HPDE6-E6E7 (cell line): ENCODE measurements at regions not wholly inside any gene's neighbourhood (a gene's known extent, or its start where the extent isn't known, plus 50 kb on each side); places are given as distances from the start of the nearest gene placed in this dataset.
"Not testable (repeated sequence)": the region's sequence is repeated elsewhere in the genome, so short reads cannot be mapped to it uniquely, and the experiment has no call there.

Experiments
- DNase-seq: peaks from one replicate; pipeline ENCODE4 v3.0.0; 2011; ENCODE audit warnings: missing footprints; ENCODE audit errors: extremely low spot score

DNA sequence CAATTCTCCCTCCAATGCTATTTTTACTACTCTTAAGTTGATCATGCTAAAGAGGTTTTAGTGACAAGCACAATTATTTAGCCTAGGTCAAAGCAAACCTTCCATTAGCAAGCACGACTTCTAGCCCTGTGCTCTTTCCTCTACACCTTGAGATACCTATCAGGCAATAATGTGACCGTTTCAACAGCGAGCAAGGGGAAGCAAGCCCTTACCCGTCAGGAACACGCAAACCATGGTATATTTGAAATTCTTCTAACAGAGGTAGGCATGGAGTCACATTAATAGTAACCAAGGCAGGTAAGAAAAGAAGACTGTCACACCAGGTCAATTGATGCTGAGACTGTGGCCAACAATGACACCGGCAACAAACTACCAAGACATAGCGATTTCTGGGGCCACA, 68.9 kb upstream of the VGLL4 start:
- DNase-seq, result no peak

DNA sequence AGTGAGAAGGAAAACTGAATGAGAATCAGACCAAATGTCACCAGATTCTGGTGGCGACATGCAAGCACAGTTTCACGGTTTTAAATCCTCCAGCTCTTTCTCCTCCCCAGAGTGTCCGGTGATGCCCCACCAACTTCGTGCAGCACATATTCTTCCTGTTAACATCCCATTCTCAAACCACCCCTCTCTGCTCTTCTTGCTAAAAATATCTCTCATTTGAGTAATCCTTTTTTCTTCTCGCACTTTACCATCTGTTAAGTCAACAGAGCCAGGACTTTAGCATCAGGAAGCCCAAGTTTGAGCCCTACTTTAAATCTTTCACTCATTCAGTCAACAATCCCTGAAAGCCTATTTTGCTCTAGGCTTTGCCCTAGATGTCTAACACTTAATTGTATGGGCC, 68.2 kb upstream of the VGLL4 start:
- no peak for DNase-seq

DNA sequence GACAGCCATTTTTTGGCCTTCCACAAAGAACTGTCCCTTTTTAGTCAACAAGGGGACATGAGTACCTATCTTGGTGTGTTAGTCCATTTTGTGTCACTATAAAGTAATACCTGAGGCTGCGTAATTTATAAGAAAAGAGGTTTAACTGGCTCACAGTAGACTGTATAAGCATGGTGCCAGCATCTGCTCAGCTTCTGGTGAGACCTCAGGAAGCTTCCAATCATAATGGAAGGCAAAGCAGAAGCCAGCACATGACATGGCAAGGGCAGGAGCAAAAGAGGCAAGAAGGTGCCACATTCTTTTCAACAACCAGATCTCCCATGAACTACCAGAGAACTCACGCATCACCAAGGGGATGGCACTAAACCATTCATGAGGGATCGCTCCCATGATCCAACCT, 66.1 kb upstream of the VGLL4 start:
- no peak for DNase-seq

DNA sequence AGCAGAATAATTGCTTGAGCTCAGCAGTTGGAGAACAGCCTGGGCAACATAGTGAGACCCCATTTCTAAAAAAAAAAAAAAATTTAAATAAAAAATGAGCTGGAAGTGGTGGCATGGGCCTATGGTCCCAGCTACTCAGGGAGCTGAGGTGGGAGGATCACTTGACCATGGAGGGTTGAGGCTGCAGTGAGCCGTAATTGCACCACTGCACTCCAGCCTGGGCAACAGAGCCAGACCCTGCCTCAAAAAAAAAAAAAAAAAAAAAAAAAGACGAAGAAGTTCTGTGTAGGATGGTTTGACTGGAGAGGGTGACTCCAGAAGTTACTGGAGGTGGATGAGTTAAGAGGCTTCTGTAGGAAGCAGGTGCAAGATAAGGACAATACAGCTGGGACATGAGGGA, 63.4 kb upstream of the VGLL4 start:
- DNase-seq, result not testable (repeated sequence)

DNA sequence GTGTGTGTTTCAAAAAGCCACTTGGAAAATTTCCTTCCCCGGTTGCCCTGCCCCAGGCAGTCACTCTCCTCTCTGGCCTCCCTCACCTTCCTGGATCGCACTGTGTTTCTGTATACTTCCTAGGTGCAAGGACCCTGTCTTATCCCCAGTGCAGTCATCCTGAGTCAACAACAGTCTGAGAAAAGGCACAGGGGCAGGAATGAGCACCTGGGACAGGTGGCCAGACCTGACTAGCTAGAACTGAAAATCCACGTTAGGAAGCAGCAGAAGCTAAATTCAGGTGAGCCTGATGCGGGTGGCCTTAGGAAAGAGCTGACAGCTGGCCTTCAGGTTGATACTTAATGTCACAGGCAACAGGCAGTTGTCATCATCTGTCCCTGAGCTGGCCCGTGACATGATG, 62.9 kb upstream of the VGLL4 start:
- no peak for DNase-seq

DNA sequence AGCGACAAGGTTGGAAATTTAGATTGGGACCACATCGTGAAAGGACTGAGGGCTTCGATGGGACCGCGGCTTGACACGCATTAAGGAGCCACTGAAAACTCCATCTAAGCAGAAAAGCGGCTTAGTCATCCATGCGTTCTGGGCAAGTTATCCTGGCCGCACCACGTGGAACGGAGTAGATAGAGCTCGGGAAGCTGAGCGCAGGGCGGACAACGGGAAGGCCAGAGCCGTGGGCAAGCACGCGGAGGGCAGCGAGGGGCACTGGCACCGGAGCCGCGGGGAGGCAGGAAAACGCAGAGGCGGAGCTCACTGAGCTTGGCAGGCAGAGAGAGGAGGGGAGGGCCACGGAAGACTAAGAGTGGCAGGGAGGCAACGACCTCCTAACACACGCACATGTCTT, 61.3 kb upstream of the VGLL4 start:
- DNase-seq, result no peak

DNA sequence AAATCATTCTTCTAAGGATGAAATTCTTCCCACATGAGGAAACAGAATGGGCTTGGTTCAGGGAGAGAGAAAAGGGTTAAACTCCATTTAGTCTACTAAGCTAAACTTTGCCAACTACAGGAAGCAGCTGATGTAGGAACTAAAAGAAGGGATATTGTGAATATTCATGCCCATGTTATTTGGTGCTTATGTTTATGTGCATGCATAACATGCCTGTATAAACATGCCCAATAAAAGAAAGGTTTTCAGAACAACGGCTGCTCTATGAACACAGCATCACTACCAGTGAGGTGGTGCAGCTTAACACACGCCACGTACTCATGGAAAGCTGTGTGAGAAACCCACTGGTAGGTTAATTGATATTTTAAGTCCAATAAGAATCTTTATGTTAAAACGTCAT, 59.4 kb upstream of the VGLL4 start:
- DNase-seq, result no peak

DNA sequence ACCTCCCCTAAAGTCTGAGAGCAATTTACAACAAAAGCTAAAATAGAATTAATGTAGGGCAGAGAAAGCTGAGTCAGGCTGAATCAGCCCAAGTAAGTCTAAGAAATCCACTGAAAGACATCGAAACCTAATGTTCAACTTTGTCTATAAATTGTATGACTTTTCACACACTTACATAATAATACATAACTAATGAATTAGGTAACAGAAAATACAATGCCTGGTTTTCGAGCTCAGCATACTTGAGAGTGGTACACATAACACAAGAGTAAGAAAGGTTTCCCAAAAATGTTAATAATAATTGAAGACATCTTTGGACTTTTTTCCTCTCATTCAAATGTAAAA, 55.3 kb upstream of the VGLL4 start:
- no peak for DNase-seq

DNA sequence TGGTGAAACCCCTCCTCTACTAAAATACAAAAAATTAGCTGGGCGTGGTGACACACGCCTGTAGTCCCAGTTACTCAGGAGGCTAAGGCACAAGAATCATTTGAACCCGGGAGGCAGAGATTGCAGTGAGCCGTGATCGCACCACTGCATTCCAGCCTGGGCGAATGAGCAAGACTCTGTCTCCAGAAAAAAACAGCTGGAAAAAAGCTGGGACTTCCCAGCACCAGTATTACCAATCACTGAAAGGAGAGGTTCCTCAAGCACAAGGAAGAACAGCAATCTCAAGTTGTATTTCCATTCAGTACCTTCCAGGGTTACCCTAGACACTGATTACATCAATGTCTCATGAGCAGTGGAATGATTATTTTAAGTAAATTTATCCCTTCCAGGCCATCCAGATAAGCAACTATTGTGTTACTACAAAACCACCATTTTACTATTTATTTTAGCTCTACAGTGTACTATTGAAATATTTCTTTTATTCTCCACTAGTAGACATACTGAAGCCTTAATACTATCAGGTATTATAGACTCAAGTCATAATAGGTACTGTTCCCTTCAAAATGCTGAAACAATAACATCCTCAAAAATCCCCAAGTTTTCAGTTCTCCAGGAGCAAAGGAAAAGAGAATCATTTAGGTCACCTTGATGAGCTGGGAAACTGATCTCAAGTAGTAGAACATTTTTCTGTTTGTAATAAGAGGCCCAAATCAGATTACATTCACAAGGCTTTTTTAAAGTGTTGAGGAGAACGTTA, 54.8 kb upstream of the VGLL4 start:
- DNase-seq, result no peak

DNA sequence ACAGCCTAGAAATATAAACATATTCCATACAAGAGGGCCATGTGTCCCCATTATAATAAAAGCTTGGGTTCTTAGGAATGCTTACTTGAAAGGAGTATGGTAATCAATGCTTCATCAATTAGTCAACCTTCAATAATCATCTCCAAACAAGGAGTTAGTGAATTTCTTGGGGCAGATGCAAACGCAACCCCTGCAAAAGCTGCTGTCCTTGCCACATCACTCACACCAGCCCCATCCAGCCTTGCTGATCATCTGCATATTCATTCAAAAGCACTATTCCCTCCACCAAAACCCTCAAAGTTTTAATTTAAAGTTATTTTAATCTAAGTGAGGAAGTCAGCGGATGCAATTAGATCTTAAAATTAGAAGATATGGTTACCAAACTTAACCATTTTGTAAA, 54.0 kb upstream of the VGLL4 start:
- DNase-seq, result no peak

DNA sequence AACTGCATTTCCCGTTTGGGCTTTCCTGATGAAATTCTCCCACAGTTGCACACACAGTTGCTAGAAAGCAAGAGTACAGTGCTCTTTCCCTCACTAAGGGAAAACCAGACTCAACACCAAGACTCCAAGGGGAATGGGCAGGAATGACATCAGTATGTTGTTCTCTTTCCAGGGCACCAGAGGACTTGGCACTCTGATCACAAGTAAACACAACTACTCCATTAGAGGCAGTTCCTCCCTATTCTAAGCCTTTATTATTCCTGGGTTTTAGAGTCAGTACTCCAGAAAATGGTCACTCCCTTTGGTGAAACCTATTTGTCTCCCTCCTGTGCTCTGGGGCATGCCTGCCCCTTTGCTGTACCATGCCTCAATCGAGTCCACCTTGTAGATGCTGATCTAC, 52.3 kb upstream of the VGLL4 start:
- DNase-seq, result no peak
